Activated B cell treated with CpG ODN at 0.5 μM for 24 hours (primary cell): ENCODE measurements at regions not wholly inside any gene's neighbourhood (a gene's known extent, or its start where the extent isn't known, plus 50 kb on each side); places are given as distances from the start of the nearest gene placed in this dataset.

Experiments
- ATAC-seq: fragments of 200-7000 bp; cut with Tn5 transposase; one replicate; pipeline ENCODE4 v1.10.0; 2021; ENCODE audit warnings: low read depth, mild to moderate bottlenecking, moderate library complexity
- CTCF ChIA-PET: fragments of 350-600 bp; sonication (Branson Sonifier 250); formaldehyde crosslinking; loops from one replicate; lab custom pipeline; 2021; ENCODE audit warnings: antibody characterized with exemption; lab: Charles Lee
- POLR2A ChIA-PET: fragments of 350-600 bp; sonication (Branson Sonifier 250); formaldehyde crosslinking; loops from one replicate; lab custom pipeline; 2021; ENCODE audit warnings: antibody characterized with exemption; lab: Charles Lee
- DNase-seq: peaks from one replicate; pipeline ENCODE4 v3.0.0; 2022
- H3K27ac Mint-ChIP-seq: one replicate; pipeline ENCODE4 v1.8.0; 2020; ENCODE audit warnings: mixed read lengths
- H3K27me3 Mint-ChIP-seq: one replicate; pipeline ENCODE4 v1.8.0; 2021; ENCODE audit warnings: mixed read lengths
- H3K36me3 Mint-ChIP-seq: one replicate; pipeline ENCODE4 v1.8.0; 2021; ENCODE audit warnings: low read depth, mixed read lengths
- H3K4me1 Mint-ChIP-seq: one replicate; pipeline ENCODE4 v1.8.0; 2021; ENCODE audit warnings: mixed read lengths
- H3K4me3 Mint-ChIP-seq: one replicate; pipeline ENCODE4 v1.8.0; 2020; ENCODE audit warnings: mild to moderate bottlenecking, mixed read lengths
- H3K9me3 Mint-ChIP-seq: one replicate; pipeline ENCODE4 v1.8.0; 2020; ENCODE audit warnings: mixed read lengths
- CTCF ChIP-seq: fragments of 200-600 bp; IDR thresholded peaks from one replicate; pipeline ENCODE4 v1.8.0; 2022; ENCODE audit warnings: antibody characterized with exemption, mild to moderate bottlenecking
- intact Hi-C: fragments of 100-400 bp; cut with micrococcal nuclease; formaldehyde crosslinking; loops from one replicate; pipeline ENCODE4 v1.15.1; 2024

DNA sequence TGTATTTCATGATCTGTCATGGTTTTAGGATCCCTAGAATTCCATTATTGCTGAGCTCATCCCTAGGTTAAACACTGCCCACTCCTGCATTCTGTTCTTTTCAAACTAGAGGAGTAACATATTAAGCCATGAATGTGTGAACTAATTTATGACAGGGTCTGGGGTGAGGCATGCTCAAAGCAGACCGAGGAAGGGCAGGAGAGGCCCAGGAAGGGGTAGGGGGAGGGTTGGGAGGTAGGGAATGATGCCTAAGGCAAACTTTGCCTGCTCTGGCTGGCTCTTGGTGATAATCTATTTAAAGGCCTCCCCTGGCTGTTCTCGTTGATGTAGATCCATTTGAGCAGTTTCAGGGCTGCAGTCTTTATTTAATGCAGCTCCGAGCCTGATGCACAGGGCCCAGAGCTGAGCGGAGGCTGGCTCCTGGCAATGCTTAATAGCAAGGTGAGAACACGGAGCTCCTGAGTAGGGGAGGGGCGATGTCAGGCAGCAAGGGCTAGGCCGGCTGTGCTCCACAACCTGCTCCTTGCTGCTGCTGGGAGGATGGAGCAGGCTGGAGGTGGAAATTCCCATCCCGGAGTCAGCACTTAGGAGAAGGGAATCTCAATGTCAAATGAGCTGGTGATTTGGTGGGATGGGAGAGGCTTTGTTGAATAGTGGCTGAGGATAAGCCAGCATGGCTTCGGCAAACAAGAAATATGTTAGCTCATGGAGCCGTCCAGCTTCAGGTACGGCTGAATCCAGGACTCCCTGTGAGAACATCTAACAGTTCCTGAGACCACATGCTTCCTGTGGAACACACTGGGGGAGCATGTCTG lies 73.2 kb upstream of the UNC5A start:
- CTCF ChIA-PET: no interaction called here
- no peak for TF ChIP-seq CTCF
- H3K4me1 Mint-ChIP-seq: no peaks in the 10 kb centered on the region
- H3K36me3 Mint-ChIP-seq: no peaks in the 10 kb centered on the region
- intact Hi-C loops: no loop called here
- H3K27me3 Mint-ChIP-seq: peaks cover 54% of the 10 kb centered on the region
- DNase-seq (peak; percentile 4), ATAC-seq (no peak)
- H3K27ac Mint-ChIP-seq: no peak overlapping the region
- POLR2A ChIA-PET: no interaction called here
- no peak overlapping the region for H3K4me3 Mint-ChIP-seq
- H3K9me3 Mint-ChIP-seq: no peaks in the 10 kb centered on the region

DNA sequence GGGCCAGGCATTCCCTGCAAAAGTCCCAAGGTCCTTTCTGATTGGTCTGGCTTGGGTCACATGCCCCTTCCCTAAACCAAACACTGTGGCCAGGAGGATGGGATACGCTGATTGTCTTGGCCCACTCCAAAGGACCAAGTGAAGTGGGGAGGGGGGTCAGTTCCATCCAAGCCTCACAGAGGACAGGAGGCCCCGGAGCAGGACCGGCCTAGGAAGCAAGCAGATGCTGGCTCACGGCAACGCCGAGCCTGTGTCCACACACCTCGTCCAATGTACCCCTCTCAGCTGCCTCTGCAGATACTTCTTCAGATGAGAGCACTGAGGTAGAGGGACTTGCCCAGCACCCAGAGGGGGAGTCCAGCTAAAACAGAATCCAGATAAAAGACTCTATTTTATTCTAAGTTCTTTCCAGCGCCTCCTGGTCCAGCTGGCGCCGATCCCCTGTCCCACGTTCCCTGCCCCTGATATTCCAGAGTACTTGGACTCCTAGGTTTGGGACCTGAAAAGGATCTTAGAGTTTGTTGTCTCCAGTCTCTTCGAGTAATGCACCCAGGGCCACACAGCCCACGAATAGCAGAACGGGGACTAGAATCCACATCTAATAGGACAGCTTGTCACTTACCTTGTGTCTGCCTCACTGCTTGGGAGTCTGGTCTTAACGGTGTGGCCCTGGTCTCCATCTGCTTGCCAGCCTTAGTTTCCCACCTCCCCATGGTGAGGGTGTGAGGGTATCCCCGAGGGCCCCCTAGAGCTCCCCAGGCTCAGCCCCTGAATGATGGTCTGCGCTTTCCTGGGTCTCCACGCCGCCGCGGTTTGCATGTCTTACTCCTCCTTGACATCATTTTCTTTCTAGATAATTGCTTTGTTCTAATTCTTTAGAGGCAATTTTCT lies 72.4 kb upstream of the UNC5A start:
- DNase-seq: peak; percentile 10
- ChIA-PET POLR2A (no interaction called here), CTCF (interaction anchor here (1.3 kb wide), 1 partner anchor 77 kb away, joined by 3 read pairs; no protein-coding TSS in a partner anchor)
- no peaks in the 10 kb centered on the region for H3K9me3 Mint-ChIP-seq
- H3K4me3 Mint-ChIP-seq: no peak overlapping the region
- H3K4me1 Mint-ChIP-seq: no peaks in the 10 kb centered on the region
- intact Hi-C loops: no loop called here
- H3K27ac Mint-ChIP-seq: no peak overlapping the region
- no peak for TF ChIP-seq CTCF
- peaks cover 57% of the 10 kb centered on the region for H3K27me3 Mint-ChIP-seq
- H3K36me3 Mint-ChIP-seq: no peaks in the 10 kb centered on the region
- no peak for ATAC-seq

- intact Hi-C loops: no loop called here
- DNase-seq (no peak), ATAC-seq (no peak)
- Mint-ChIP-seq H3K27ac (no peak overlapping the region), H3K27me3 (peaks cover 55% of the 10 kb centered on the region), H3K4me3 (no peak overlapping the region), H3K4me1 (peaks cover 2% of the 10 kb centered on the region), H3K9me3 (no peaks in the 10 kb centered on the region), H3K36me3 (no peaks in the 10 kb centered on the region)
- no peak for TF ChIP-seq CTCF
- ChIA-PET CTCF (interaction anchor here (1.3 kb wide), 1 partner anchor 78 kb away, joined by 3 read pairs; no protein-coding TSS in a partner anchor), POLR2A (no interaction called here)
These were observed 71.6 kb upstream of the UNC5A start for GRCh38 chr5:176738637-176739250.

- POLR2A ChIA-PET: no interaction called here
- intact Hi-C loops: no loop called here
- no peak overlapping the region for H3K27ac Mint-ChIP-seq
These were observed 70.8 kb upstream of the UNC5A start for GRCh38 chr5:176739461-176740051.

More at GRCh38 chr5:176739461-176740051, 70.8 kb upstream of the UNC5A start:
- H3K4me3 Mint-ChIP-seq: no peak overlapping the region
- CTCF ChIA-PET: interaction anchor here (1.3 kb wide), 1 partner anchor 79 kb away, joined by 3 read pairs; no protein-coding TSS in a partner anchor
- no peak for ATAC-seq
- peaks cover 61% of the 10 kb centered on the region for H3K27me3 Mint-ChIP-seq
- H3K4me1 Mint-ChIP-seq: peaks cover 5% of the 10 kb centered on the region
- no peaks in the 10 kb centered on the region for H3K9me3 Mint-ChIP-seq
- DNase-seq: no peak
- H3K36me3 Mint-ChIP-seq: no peaks in the 10 kb centered on the region
- no peak for TF ChIP-seq CTCF
